BLaER1 (cell line): ENCODE measurements at regions not wholly inside any gene's neighbourhood (a gene's known extent, or its start where the extent isn't known, plus 50 kb on each side); places are given as distances from the start of the nearest gene placed in this dataset.

Source experiments
- H3K27ac ChIP-seq: shearing (Covaris generic); formaldehyde crosslinking; 2 replicates; pipeline ENCODE4 v1.8.1; 2022
- H3K27me3 ChIP-seq: shearing (Covaris generic); formaldehyde crosslinking; 2 replicates; pipeline ENCODE4 v1.8.1; 2022
- H3K36me3 ChIP-seq: shearing (Covaris generic); formaldehyde crosslinking; 2 replicates; pipeline ENCODE4 v1.8.1; 2022
- H3K4me1 ChIP-seq: shearing (Covaris generic); formaldehyde crosslinking; 2 replicates; pipeline ENCODE4 v1.8.1; 2022
- H3K4me2 ChIP-seq: shearing (Covaris generic); formaldehyde crosslinking; 2 replicates; pipeline ENCODE4 v1.8.1; 2022
- H3K4me3 ChIP-seq: shearing (Covaris generic); formaldehyde crosslinking; 2 replicates; pipeline ENCODE4 v1.8.1; 2022
- H3K9ac ChIP-seq: shearing (Covaris generic); formaldehyde crosslinking; 2 replicates; pipeline ENCODE4 v1.8.1; 2022
- H3K9me3 ChIP-seq: shearing (Covaris generic); formaldehyde crosslinking; 2 replicates; pipeline ENCODE4 v1.8.1; 2022
- H4K20me1 ChIP-seq: shearing (Covaris generic); formaldehyde crosslinking; 2 replicates; pipeline ENCODE4 v1.8.1; 2022
- Cebpa-rat ChIP-seq: shearing (Covaris generic); IDR thresholded peaks from 2 replicates; pipeline ENCODE4 v1.8.1; 2022

GRCh38 chr6:67350729-67351128 is 1284.4 kb upstream of the ADGRB3 start:
- Histone ChIP-seq H4K20me1 (no peaks in the 10 kb centered on the region), H3K36me3 (no peaks in the 10 kb centered on the region), H3K4me3 (no peak overlapping the region), H3K27ac (no peak overlapping the region), H3K4me1 (no peaks in the 10 kb centered on the region), H3K9me3 (no peaks in the 10 kb centered on the region; the same call in 1 of the 2 replicates), H3K4me2 (no peak overlapping the region), H3K27me3 (no peaks in the 10 kb centered on the region), H3K9ac (no peak overlapping the region)
- TF ChIP-seq Cebpa-rat: no peak

GRCh38 chr6:67345946-67346345 is 1289.1 kb upstream of the ADGRB3 start:
- no peak overlapping the region for H3K9ac ChIP-seq
- H3K9me3 ChIP-seq: no peaks in the 10 kb centered on the region; the same call in 1 of the 2 replicates
- no peaks in the 10 kb centered on the region for H3K36me3 ChIP-seq
- TF ChIP-seq Cebpa-rat: no peak
- no peak overlapping the region for H3K27ac ChIP-seq
- H3K4me3 ChIP-seq: no peak overlapping the region
- no peaks in the 10 kb centered on the region for H3K4me1 ChIP-seq
- H3K27me3 ChIP-seq: no peaks in the 10 kb centered on the region
- no peak overlapping the region for H3K4me2 ChIP-seq
- no peaks in the 10 kb centered on the region for H4K20me1 ChIP-seq

- Histone ChIP-seq H3K9me3 (no peaks in the 10 kb centered on the region), H3K9ac (no peak overlapping the region), H3K27me3 (no peaks in the 10 kb centered on the region), H3K27ac (no peak overlapping the region), H4K20me1 (no peaks in the 10 kb centered on the region), H3K4me2 (no peak overlapping the region), H3K4me3 (no peak overlapping the region), H3K36me3 (no peaks in the 10 kb centered on the region), H3K4me1 (no peaks in the 10 kb centered on the region)
- TF ChIP-seq Cebpa-rat: no peak
Measured at GRCh38 chr6:67336014-67336413, 1299.1 kb upstream of the ADGRB3 start.

- Histone ChIP-seq H3K4me1 (no peaks in the 10 kb centered on the region), H3K9ac (no peak overlapping the region), H3K4me3 (no peak overlapping the region), H3K9me3 (no peaks in the 10 kb centered on the region), H3K36me3 (no peaks in the 10 kb centered on the region), H3K27me3 (no peaks in the 10 kb centered on the region), H3K4me2 (no peak overlapping the region), H4K20me1 (no peaks in the 10 kb centered on the region), H3K27ac (no peak overlapping the region)
- no peak for TF ChIP-seq Cebpa-rat
Measured at GRCh38 chr6:67331304-67331703, 1303.8 kb upstream of the ADGRB3 start.

- Histone ChIP-seq H3K4me1 (no peaks in the 10 kb centered on the region), H3K36me3 (no peaks in the 10 kb centered on the region), H4K20me1 (no peaks in the 10 kb centered on the region), H3K27me3 (no peaks in the 10 kb centered on the region), H3K4me3 (no peak overlapping the region), H3K9me3 (no peaks in the 10 kb centered on the region), H3K27ac (no peak overlapping the region), H3K4me2 (no peak overlapping the region), H3K9ac (no peak overlapping the region)
- no peak for TF ChIP-seq Cebpa-rat
Measured at GRCh38 chr6:67328269-67328668, 1306.8 kb upstream of the ADGRB3 start.

GRCh38 chr6:67300430-67301040 is 1334.5 kb upstream of the ADGRB3 start:
- Histone ChIP-seq H3K4me3 (no peak overlapping the region), H4K20me1 (no peaks in the 10 kb centered on the region), H3K27ac (no peak overlapping the region), H3K36me3 (no peaks in the 10 kb centered on the region), H3K9ac (no peak overlapping the region), H3K27me3 (no peaks in the 10 kb centered on the region), H3K4me2 (no peak overlapping the region), H3K9me3 (no peaks in the 10 kb centered on the region), H3K4me1 (no peaks in the 10 kb centered on the region)
- TF ChIP-seq Cebpa-rat: no peak

GRCh38 chr6:67292169-67292568 is 1342.9 kb upstream of the ADGRB3 start:
- Histone ChIP-seq H3K4me2 (no peak overlapping the region), H3K27ac (no peak overlapping the region), H3K4me1 (no peaks in the 10 kb centered on the region), H3K9me3 (no peaks in the 10 kb centered on the region), H3K27me3 (no peaks in the 10 kb centered on the region), H3K9ac (no peak overlapping the region), H3K4me3 (no peak overlapping the region), H4K20me1 (no peaks in the 10 kb centered on the region), H3K36me3 (no peaks in the 10 kb centered on the region)
- TF ChIP-seq Cebpa-rat: no peak

- Histone ChIP-seq H3K4me3 (no peak overlapping the region), H3K27ac (no peak overlapping the region), H3K27me3 (no peaks in the 10 kb centered on the region), H3K9ac (no peak overlapping the region), H3K4me1 (no peaks in the 10 kb centered on the region), H3K4me2 (no peak overlapping the region), H4K20me1 (no peaks in the 10 kb centered on the region), H3K36me3 (no peaks in the 10 kb centered on the region), H3K9me3 (no peaks in the 10 kb centered on the region)
- no peak for TF ChIP-seq Cebpa-rat
Measured at GRCh38 chr6:67287566-67287965, 1347.5 kb upstream of the ADGRB3 start.

- Histone ChIP-seq H3K4me2 (no peak overlapping the region), H3K36me3 (no peaks in the 10 kb centered on the region), H3K27me3 (no peaks in the 10 kb centered on the region), H3K9ac (no peak overlapping the region), H3K9me3 (no peaks in the 10 kb centered on the region), H3K27ac (no peak overlapping the region), H3K4me3 (no peak overlapping the region), H4K20me1 (no peaks in the 10 kb centered on the region), H3K4me1 (no peaks in the 10 kb centered on the region)
- TF ChIP-seq Cebpa-rat: no peak
Measured at GRCh38 chr6:67285770-67286495, 1349.1 kb upstream of the ADGRB3 start.

GRCh38 chr6:67277312-67277711 is 1357.8 kb upstream of the ADGRB3 start:
- no peaks in the 10 kb centered on the region for H3K36me3 ChIP-seq
- TF ChIP-seq Cebpa-rat: no peak
- H3K4me3 ChIP-seq: no peak overlapping the region
- H3K27me3 ChIP-seq: no peaks in the 10 kb centered on the region
- no peaks in the 10 kb centered on the region for H3K9me3 ChIP-seq
- H3K4me2 ChIP-seq: no peak overlapping the region
- H3K4me1 ChIP-seq: no peaks in the 10 kb centered on the region
- H3K9ac ChIP-seq: no peak overlapping the region
- H3K27ac ChIP-seq: no peak overlapping the region
- no peaks in the 10 kb centered on the region for H4K20me1 ChIP-seq
